ENCODE measurements at regions not wholly inside any gene's neighbourhood (a gene's known extent, or its start where the extent isn't known, plus 50 kb on each side); places are given as distances from the start of the nearest gene placed in this dataset.

DNA sequence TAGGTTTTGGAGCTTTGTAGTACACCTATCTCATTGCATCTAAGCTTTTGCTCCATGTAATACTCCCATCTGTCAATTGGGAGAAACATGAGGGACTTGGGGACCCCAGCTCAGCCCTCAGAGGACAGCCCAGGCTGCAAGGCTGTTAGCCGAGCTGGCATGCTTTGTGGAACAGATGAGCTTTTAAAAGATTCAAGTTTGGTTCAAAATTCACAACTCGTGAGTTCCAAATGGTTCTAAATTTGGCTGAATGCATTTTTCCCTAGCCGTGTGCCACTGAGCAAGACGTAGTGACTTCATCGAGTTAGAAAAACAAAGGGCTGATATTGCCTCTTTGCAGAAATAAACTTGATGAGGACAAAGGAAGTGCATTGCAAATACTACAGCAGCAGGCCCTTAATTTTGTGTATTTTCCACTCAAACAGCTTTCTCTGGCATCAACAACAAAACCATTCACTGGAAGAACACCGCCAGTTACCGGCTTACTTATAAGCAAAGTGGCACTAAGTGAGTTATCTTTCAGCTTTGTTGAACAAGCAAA, 165.0 kb upstream of the HS3ST1 start:
- no peaks in the 10 kb centered on the region for H3K36me3 ChIP-seq (ENCODE audit: control insufficient read depth, insufficient read depth, low read length)
- H3K4me3 ChIP-seq (ENCODE audit: low read depth, low read length) = no peak overlapping the region
- H3K4me2 ChIP-seq (ENCODE audit: low read length) = no peak overlapping the region
- no peaks in the 10 kb centered on the region for H3K27me3 ChIP-seq (ENCODE audit: control insufficient read depth, insufficient read depth, low read length)
- H2AFZ ChIP-seq = no peak overlapping the region
- no peaks in the 10 kb centered on the region for H3K4me1 ChIP-seq
- no peak overlapping the region for H3K27ac ChIP-seq
- TF ChIP-seq, protein P1, sequence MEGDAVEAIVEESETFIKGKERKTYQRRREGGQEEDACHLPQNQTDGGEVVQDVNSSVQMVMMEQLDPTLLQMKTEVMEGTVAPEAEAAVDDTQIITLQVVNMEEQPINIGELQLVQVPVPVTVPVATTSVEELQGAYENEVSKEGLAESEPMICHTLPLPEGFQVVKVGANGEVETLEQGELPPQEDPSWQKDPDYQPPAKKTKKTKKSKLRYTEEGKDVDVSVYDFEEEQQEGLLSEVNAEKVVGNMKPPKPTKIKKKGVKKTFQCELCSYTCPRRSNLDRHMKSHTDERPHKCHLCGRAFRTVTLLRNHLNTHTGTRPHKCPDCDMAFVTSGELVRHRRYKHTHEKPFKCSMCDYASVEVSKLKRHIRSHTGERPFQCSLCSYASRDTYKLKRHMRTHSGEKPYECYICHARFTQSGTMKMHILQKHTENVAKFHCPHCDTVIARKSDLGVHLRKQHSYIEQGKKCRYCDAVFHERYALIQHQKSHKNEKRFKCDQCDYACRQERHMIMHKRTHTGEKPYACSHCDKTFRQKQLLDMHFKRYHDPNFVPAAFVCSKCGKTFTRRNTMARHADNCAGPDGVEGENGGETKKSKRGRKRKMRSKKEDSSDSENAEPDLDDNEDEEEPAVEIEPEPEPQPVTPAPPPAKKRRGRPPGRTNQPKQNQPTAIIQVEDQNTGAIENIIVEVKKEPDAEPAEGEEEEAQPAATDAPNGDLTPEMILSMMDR (IDR thresholded peaks at IDR 0.05) = no peak
- H3K9ac ChIP-seq = no peak overlapping the region
- H3K79me2 ChIP-seq = no peaks in the 10 kb centered on the region
- H3K9me3 ChIP-seq (ENCODE audit: control insufficient read depth, low read length) = no peaks in the 10 kb centered on the region

DNA sequence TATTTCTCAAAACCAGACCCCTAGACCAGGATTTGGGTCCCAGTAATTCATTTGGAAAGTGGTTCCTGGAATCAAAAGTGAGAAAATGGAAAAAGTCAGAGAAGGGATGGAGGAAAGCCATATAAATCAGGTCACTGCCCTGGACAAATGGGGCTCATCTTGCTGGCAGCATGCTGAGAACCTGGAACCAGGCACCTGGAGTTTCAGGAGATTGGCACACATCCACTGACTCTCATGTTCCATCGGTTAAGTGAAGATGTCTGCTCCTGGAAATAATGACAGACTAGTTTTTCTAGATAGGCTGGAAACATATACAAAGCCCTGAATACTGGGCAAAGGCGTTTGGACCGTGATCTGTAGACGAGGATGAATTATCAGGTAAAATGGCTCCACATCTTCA, 163.6 kb upstream of the HS3ST1 start:
- no peak overlapping the region for H2AFZ ChIP-seq
- no peak overlapping the region for H3K4me3 ChIP-seq (ENCODE audit: low read depth, low read length)
- no peaks in the 10 kb centered on the region for H3K4me1 ChIP-seq
- no peaks in the 10 kb centered on the region for H3K27me3 ChIP-seq (ENCODE audit: control insufficient read depth, insufficient read depth, low read length)
- no peaks in the 10 kb centered on the region for H3K9me3 ChIP-seq (ENCODE audit: control insufficient read depth, low read length)
- H3K4me2 ChIP-seq (ENCODE audit: low read length) = no peak overlapping the region
- TF ChIP-seq, protein P1 (IDR thresholded peaks at IDR 0.05) = no peak
- H3K9ac ChIP-seq = no peak overlapping the region
- no peaks in the 10 kb centered on the region for H3K79me2 ChIP-seq
- no peak overlapping the region for H3K27ac ChIP-seq
- H3K36me3 ChIP-seq (ENCODE audit: control insufficient read depth, insufficient read depth, low read length) = no peaks in the 10 kb centered on the region

DNA sequence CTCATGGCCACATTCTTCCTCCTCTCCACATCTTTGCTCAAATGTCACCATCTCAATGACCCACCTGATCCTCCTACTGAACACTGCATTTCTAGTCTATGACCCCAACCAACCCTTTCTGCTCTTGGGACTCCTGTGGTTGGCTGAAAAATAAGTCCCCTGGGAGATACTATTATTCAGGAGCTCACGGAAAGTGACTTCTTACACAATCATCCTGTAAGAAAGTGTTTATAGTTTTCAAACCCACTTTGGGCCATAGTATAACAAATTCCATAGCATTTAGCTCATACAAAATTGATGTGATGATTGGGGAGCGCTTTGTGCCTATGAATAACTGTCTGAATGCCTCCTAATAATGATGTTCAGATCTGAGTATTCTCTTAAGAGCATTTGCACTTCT, 161.4 kb upstream of the HS3ST1 start:
- TF ChIP-seq, protein P1 (IDR thresholded peaks at IDR 0.05) = no peak
- no peak overlapping the region for H3K27ac ChIP-seq
- H3K79me2 ChIP-seq = no peaks in the 10 kb centered on the region
- no peaks in the 10 kb centered on the region for H3K4me1 ChIP-seq
- no peaks in the 10 kb centered on the region for H3K27me3 ChIP-seq (ENCODE audit: control insufficient read depth, insufficient read depth, low read length)
- no peak overlapping the region for H3K9ac ChIP-seq
- H3K36me3 ChIP-seq (ENCODE audit: control insufficient read depth, insufficient read depth, low read length) = no peaks in the 10 kb centered on the region
- no peak overlapping the region for H2AFZ ChIP-seq
- H3K4me3 ChIP-seq (ENCODE audit: low read depth, low read length) = no peak overlapping the region
- no peaks in the 10 kb centered on the region for H3K9me3 ChIP-seq (ENCODE audit: control insufficient read depth, low read length)
- H3K4me2 ChIP-seq (ENCODE audit: low read length) = no peak overlapping the region

DNA sequence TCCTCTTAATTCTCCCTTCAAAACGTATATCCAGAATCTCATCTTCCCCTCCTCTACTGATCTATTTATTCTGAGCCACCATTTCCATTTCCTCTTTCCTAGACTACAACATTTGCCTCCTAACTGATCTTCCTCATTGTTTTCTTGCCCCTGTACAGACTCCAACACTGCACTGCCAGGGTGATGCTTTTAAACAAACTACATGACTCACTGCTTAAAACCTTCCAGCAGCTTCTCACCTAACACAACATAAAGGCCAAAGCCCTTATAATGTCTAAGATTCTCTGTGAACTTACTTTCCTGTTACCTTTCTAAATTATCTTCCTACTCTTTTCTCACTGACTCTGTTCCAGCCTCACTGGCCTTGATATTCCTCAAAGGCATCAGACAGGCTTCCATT, 161.0 kb upstream of the HS3ST1 start:
- Histone ChIP-seq H3K9me3 (ENCODE audit: control insufficient read depth, low read length) (no peaks in the 10 kb centered on the region), H3K27ac (no peak overlapping the region), H3K4me2 (ENCODE audit: low read length) (no peak overlapping the region), H3K36me3 (ENCODE audit: control insufficient read depth, insufficient read depth, low read length) (no peaks in the 10 kb centered on the region), H3K4me3 (ENCODE audit: low read depth, low read length) (no peak overlapping the region), H3K27me3 (ENCODE audit: control insufficient read depth, insufficient read depth, low read length) (no peaks in the 10 kb centered on the region), H3K4me1 (no peaks in the 10 kb centered on the region), H3K9ac (no peak overlapping the region), H3K79me2 (no peaks in the 10 kb centered on the region), H2AFZ (no peak overlapping the region)
- TF ChIP-seq, protein P1 (IDR thresholded peaks at IDR 0.05) = no peak

DNA sequence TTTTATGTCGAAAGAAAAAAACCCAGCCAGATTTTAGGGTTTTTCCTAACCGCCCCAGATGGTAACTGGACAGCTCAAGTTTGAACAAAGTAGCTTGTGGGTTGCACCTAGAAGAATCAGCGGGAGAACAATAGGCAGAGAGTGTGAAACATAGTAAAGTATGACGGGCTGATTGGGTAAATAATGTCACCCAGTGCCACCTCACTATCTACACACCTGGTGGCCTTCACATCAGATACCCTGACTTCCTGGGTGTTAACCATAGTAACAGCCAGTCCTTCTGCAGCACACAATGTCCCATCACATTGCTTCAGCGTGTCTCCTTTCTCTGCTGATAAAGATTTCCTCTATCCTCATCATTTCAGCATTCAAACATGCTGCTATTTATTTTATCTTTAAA, 159.1 kb upstream of the HS3ST1 start:
- no peak overlapping the region for H3K4me3 ChIP-seq (ENCODE audit: low read depth, low read length)
- no peak overlapping the region for H3K4me2 ChIP-seq (ENCODE audit: low read length)
- TF ChIP-seq, protein P1 (IDR thresholded peaks at IDR 0.05) = no peak
- no peak overlapping the region for H3K9ac ChIP-seq
- no peaks in the 10 kb centered on the region for H3K4me1 ChIP-seq
- H3K36me3 ChIP-seq (ENCODE audit: control insufficient read depth, insufficient read depth, low read length) = no peaks in the 10 kb centered on the region
- no peaks in the 10 kb centered on the region for H3K9me3 ChIP-seq (ENCODE audit: control insufficient read depth, low read length)
- no peak overlapping the region for H2AFZ ChIP-seq
- no peak overlapping the region for H3K27ac ChIP-seq
- no peaks in the 10 kb centered on the region for H3K79me2 ChIP-seq
- H3K27me3 ChIP-seq (ENCODE audit: control insufficient read depth, insufficient read depth, low read length) = no peaks in the 10 kb centered on the region
